ENCODE measurements at regions not wholly inside any gene's neighbourhood (a gene's known extent, or its start where the extent isn't known, plus 50 kb on each side); places are given as distances from the start of the nearest gene placed in this dataset.
"Not testable (repeated sequence)": the region's sequence is repeated elsewhere in the genome, so short reads cannot be mapped to it uniquely, and the experiment has no call there.

DNA sequence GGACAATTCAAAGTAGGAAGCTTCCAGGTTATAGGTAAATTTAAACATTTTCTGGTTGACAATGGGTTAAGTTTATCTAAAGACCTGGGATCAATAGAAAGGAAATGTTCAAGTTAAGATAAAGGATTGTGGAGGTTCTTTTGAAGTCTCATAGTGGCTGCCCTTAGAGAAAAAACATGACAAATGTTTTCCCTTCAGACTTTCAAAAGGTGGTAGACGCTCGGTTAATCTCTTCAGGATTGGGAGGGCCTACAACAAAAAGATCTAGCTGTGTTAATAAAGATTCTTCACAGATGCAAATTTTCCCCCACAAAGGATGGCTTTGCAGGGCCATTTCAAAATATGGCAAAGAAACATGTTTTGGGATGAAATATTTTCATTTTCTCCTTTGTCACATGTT, 86.6 kb upstream of the FRMD4A start:
- TF ChIP-seq, protein P1, sequence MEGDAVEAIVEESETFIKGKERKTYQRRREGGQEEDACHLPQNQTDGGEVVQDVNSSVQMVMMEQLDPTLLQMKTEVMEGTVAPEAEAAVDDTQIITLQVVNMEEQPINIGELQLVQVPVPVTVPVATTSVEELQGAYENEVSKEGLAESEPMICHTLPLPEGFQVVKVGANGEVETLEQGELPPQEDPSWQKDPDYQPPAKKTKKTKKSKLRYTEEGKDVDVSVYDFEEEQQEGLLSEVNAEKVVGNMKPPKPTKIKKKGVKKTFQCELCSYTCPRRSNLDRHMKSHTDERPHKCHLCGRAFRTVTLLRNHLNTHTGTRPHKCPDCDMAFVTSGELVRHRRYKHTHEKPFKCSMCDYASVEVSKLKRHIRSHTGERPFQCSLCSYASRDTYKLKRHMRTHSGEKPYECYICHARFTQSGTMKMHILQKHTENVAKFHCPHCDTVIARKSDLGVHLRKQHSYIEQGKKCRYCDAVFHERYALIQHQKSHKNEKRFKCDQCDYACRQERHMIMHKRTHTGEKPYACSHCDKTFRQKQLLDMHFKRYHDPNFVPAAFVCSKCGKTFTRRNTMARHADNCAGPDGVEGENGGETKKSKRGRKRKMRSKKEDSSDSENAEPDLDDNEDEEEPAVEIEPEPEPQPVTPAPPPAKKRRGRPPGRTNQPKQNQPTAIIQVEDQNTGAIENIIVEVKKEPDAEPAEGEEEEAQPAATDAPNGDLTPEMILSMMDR (conservative IDR thresholded peaks at IDR 0.05), result not testable (repeated sequence)
- not testable (repeated sequence) for TF ChIP-seq ZFX (IDR thresholded peaks at IDR 0.05)

Measured in C4-2B (cell line).